ENCODE measurements at regions not wholly inside any gene's neighbourhood (a gene's known extent, or its start where the extent isn't known, plus 50 kb on each side); places are given as distances from the start of the nearest gene placed in this dataset.

GRCh38 chr11:133601641-133602040 lies 69.3 kb upstream of the OPCML start:
- TF ChIP-seq POLR2A (IDR thresholded peaks at IDR 0.05; ENCODE audit: low read depth, low read length), result no peak
- TF ChIP-seq TAF1 (IDR thresholded peaks at IDR 0.05; ENCODE audit: borderline replicate concordance, low read depth, low read length), result no peak
- no peak for TF ChIP-seq POLR2AphosphoS5 (IDR thresholded peaks at IDR 0.05; ENCODE audit: low read depth, low read length)
